ENCODE measurements at regions not wholly inside any gene's neighbourhood (a gene's known extent, or its start where the extent isn't known, plus 50 kb on each side); places are given as distances from the start of the nearest gene placed in this dataset.

DNA sequence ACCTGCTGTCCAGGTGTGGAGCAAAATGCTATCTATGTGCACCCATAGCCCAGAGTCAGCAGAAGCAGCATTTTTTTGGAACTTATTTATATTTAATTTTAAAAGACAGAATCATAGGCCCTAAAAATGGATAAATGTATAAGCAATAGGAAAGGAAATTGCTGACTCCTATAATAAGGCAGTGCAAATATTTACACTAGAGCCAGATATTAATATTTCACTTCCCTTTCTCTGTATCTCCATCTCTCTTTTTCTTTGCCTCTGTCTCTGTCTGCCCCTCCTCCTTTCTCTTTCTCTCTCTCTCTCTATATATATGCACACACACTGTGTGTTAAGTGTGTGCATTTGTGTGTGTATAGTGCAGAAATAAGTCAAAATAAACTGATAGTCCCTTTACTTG, 375.6 kb downstream of the SOX11 start:
- no peak overlapping the region for H3K4me3 ChIP-seq (replicated peaks in 1 of 2; ENCODE audit: low read depth in 1 of 2, low read length in 2 of 2)
- no peaks in the 10 kb centered on the region for H3K9me2 ChIP-seq (ENCODE audit: insufficient read depth)
- RAD21 ChIA-PET (ENCODE audit: low non-redundant PET in 1 of 2, low total read pairs in 2 of 2, uncharacterized antibody in 2 of 2, unreplicated experiment in 2 of 2), result no interaction called here
- H3K27me3 ChIP-seq (ENCODE audit: insufficient read depth, low read length), result no peaks in the 10 kb centered on the region
- DNase-seq (ENCODE audit: low read depth, low spot score) (no peak), ATAC-seq (no peak)
- no peak overlapping the region for H3K9ac ChIP-seq (ENCODE audit: low read length)
- CTCF ChIA-PET, result no interaction called here
- no peaks in the 10 kb centered on the region for H4K20me1 ChIP-seq (ENCODE audit: insufficient read depth)
- TF ChIP-seq, protein P1, sequence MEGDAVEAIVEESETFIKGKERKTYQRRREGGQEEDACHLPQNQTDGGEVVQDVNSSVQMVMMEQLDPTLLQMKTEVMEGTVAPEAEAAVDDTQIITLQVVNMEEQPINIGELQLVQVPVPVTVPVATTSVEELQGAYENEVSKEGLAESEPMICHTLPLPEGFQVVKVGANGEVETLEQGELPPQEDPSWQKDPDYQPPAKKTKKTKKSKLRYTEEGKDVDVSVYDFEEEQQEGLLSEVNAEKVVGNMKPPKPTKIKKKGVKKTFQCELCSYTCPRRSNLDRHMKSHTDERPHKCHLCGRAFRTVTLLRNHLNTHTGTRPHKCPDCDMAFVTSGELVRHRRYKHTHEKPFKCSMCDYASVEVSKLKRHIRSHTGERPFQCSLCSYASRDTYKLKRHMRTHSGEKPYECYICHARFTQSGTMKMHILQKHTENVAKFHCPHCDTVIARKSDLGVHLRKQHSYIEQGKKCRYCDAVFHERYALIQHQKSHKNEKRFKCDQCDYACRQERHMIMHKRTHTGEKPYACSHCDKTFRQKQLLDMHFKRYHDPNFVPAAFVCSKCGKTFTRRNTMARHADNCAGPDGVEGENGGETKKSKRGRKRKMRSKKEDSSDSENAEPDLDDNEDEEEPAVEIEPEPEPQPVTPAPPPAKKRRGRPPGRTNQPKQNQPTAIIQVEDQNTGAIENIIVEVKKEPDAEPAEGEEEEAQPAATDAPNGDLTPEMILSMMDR (IDR thresholded peaks at IDR 0.05 in 2 of 3, conservative IDR thresholded peaks at IDR 0.05 in 1 of 3; ENCODE audit: borderline replicate concordance in 1 of 3, insufficient read depth in 1 of 3, low read depth in 2 of 3, low read length in 2 of 3), result no peak
- no peak for TF ChIP-seq FOSL1 (IDR thresholded peaks at IDR 0.05; ENCODE audit: low read depth)
- TF ChIP-seq, protein P2, sequence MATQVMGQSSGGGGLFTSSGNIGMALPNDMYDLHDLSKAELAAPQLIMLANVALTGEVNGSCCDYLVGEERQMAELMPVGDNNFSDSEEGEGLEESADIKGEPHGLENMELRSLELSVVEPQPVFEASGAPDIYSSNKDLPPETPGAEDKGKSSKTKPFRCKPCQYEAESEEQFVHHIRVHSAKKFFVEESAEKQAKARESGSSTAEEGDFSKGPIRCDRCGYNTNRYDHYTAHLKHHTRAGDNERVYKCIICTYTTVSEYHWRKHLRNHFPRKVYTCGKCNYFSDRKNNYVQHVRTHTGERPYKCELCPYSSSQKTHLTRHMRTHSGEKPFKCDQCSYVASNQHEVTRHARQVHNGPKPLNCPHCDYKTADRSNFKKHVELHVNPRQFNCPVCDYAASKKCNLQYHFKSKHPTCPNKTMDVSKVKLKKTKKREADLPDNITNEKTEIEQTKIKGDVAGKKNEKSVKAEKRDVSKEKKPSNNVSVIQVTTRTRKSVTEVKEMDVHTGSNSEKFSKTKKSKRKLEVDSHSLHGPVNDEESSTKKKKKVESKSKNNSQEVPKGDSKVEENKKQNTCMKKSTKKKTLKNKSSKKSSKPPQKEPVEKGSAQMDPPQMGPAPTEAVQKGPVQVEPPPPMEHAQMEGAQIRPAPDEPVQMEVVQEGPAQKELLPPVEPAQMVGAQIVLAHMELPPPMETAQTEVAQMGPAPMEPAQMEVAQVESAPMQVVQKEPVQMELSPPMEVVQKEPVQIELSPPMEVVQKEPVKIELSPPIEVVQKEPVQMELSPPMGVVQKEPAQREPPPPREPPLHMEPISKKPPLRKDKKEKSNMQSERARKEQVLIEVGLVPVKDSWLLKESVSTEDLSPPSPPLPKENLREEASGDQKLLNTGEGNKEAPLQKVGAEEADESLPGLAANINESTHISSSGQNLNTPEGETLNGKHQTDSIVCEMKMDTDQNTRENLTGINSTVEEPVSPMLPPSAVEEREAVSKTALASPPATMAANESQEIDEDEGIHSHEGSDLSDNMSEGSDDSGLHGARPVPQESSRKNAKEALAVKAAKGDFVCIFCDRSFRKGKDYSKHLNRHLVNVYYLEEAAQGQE (IDR thresholded peaks at IDR 0.05; ENCODE audit: low read depth), result no peak
- no peak for TF ChIP-seq CEBPB (IDR thresholded peaks at IDR 0.05; ENCODE audit: low read depth)
- TF ChIP-seq SRF (IDR thresholded peaks at IDR 0.05; ENCODE audit: low read depth), result no peak
- no peak for TF ChIP-seq JUND (IDR thresholded peaks at IDR 0.05)
- TF ChIP-seq, protein P3, sequence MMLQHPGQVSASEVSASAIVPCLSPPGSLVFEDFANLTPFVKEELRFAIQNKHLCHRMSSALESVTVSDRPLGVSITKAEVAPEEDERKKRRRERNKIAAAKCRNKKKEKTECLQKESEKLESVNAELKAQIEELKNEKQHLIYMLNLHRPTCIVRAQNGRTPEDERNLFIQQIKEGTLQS (IDR thresholded peaks at IDR 0.05), result no peak
- TF ChIP-seq POLR2A (IDR thresholded peaks at IDR 0.05; ENCODE audit: borderline replicate concordance, extremely low read depth, insufficient read depth, insufficient read length), result no peak
- no peak for TF ChIP-seq ZNF274 (IDR thresholded peaks at IDR 0.05; ENCODE audit: low read depth, low read length)
- no peak for TF ChIP-seq RAD21 (IDR thresholded peaks at IDR 0.05; ENCODE audit: low read depth)
- no peak for TF ChIP-seq TCF7L2 (IDR thresholded peaks at IDR 0.05; ENCODE audit: borderline replicate concordance, extremely low read depth, insufficient read depth, insufficient read length)
- TF ChIP-seq SP1 (IDR thresholded peaks at IDR 0.05; ENCODE audit: low read depth), result no peak
- TF ChIP-seq, protein P4, sequence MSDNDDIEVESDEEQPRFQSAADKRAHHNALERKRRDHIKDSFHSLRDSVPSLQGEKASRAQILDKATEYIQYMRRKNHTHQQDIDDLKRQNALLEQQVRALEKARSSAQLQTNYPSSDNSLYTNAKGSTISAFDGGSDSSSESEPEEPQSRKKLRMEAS (IDR thresholded peaks at IDR 0.05), result no peak
- no peak for TF ChIP-seq CBX3 (IDR thresholded peaks at IDR 0.05; ENCODE audit: low read depth)
- no peak for TF ChIP-seq EZH2phosphoT487 (IDR thresholded peaks at IDR 0.05; ENCODE audit: borderline replicate concordance)
- no peaks in the 10 kb centered on the region for H3K79me2 ChIP-seq (ENCODE audit: insufficient read depth, low read length)
- no peak overlapping the region for H3K27ac ChIP-seq (ENCODE audit: low read depth, low read length)
- peaks cover 15 to 28% of the 10 kb centered on the region in 2 experiments; a peak in 3 of 4 replicates for H3K9me3 ChIP-seq (ENCODE audit: control insufficient read depth in 1 of 2, insufficient read depth in 1 of 2, low read depth in 1 of 2, low read length in 2 of 2)
- H2AFZ ChIP-seq (ENCODE audit: low read depth, low read length, poor library complexity, severe bottlenecking), result no peak overlapping the region
- H3K36me3 ChIP-seq (ENCODE audit: control insufficient read depth in 1 of 2, insufficient read depth in 2 of 2, low read length in 2 of 2), result no peaks in the 10 kb centered on the region
- no peak overlapping the region for H3K4me2 ChIP-seq (ENCODE audit: low read length)
- H3K4me1 ChIP-seq (ENCODE audit: control insufficient read depth in 1 of 2, insufficient read depth in 2 of 2, low read length in 2 of 2), result no peaks in the 10 kb centered on the region
- POLR2A ChIA-PET, result no interaction called here
- no TSS peak for BruUV-seq (replicated peaks)
- intact Hi-C loops (cut with micrococcal nuclease), result no loop called here

Measured in HCT116 (cell line).